B cell (primary cell): ENCODE measurements at regions not wholly inside any gene's neighbourhood (a gene's known extent, or its start where the extent isn't known, plus 50 kb on each side); places are given as distances from the start of the nearest gene placed in this dataset.

ENCODE experiments used
- ATAC-seq: fragments of 200-7000 bp; cut with Tn5 transposase; one replicate; pipeline ENCODE4 v1.10.0; 2021; ENCODE audit warnings: low read depth, mild to moderate bottlenecking, moderate number of reproducible peaks, moderate library complexity
- CTCF ChIA-PET: fragments of 350-600 bp; sonication (Branson Sonifier 250); formaldehyde crosslinking; loops from one replicate; lab custom pipeline; 2021; ENCODE audit warnings: antibody characterized with exemption, inconsistent platforms; lab: Charles Lee
- POLR2A ChIA-PET: fragments of 350-600 bp; sonication (Branson Sonifier 250); formaldehyde crosslinking; loops from one replicate; lab custom pipeline; 2021; ENCODE audit warnings: antibody characterized with exemption; lab: Charles Lee
- DNase-seq: peaks from one replicate; pipeline ENCODE4 v3.0.0; 2013
- H2AFZ ChIP-seq: 2 replicates; pipeline ENCODE4 v1.6.1; 2012; ENCODE audit warnings: mild to moderate bottlenecking, low read depth, low read length; ENCODE audit not compliant: insufficient read depth, poor library complexity, severe bottlenecking
- H3K27ac ChIP-seq, 2 donors: 1 replicate in 1 of 2; 2 replicates in 1 of 2; pipeline ENCODE4 v1.5.1; 2012 to 2013; ENCODE audit warnings: low read length in 2 of 2, mild to moderate bottlenecking in 2 of 2, moderate library complexity in 1 of 2
- H3K27me3 ChIP-seq, 4 experiments: fragments of 200-600 bp in 1 of 4; sonication (generic) in 1 of 4; replicated peaks in 1 of 4; 1 replicate in 2 of 4; 2 replicates in 2 of 4; pipeline versions ENCODE4 v1.6.1 to v1.7.0; 2013 to 2016; ENCODE audit warnings: low read length in 3 of 4, mild to moderate bottlenecking in 2 of 4, mixed read lengths in 1 of 4, moderate library complexity in 1 of 4; ENCODE audit not compliant: insufficient read depth in 4 of 4, control insufficient read depth in 3 of 4; ENCODE audit errors: control extremely low read depth in 1 of 4
- H3K36me3 ChIP-seq, 2 experiments: replicated peaks in 1 of 2; 1 replicate in 1 of 2; 2 replicates in 1 of 2; pipeline versions ENCODE4 v1.6.1 to v1.7.1; 2013; ENCODE audit warnings: low read length in 1 of 2; ENCODE audit not compliant: insufficient read depth in 2 of 2, control insufficient read depth in 1 of 2; ENCODE audit errors: control extremely low read depth in 1 of 2, extremely low read depth in 1 of 2
- H3K4me1 ChIP-seq, 2 donors: fragments of 200-600 bp in 1 of 2; sonication (generic) in 1 of 2; 1 replicate in 1 of 2; 2 replicates in 1 of 2; pipeline versions ENCODE4 v1.5.1 to v1.6.1; 2013 to 2017; ENCODE audit warnings: low read length in 2 of 2; ENCODE audit not compliant: control insufficient read depth in 2 of 2, insufficient read depth in 2 of 2
- H3K4me2 ChIP-seq: replicated peaks from 2 replicates; pipeline ENCODE3; 2012; ENCODE audit warnings: mild to moderate bottlenecking, low read depth, low read length; ENCODE audit not compliant: poor library complexity, severe bottlenecking
- H3K4me3 ChIP-seq, 5 experiments: fragments of 200-600 bp in 1 of 5; sonication (generic) in 1 of 5; 1 replicate in 3 of 5; 2 replicates in 2 of 5; pipeline versions ENCODE4 v1.5.1 to v1.7.0; 2011 to 2016; ENCODE audit warnings: low read length in 4 of 5, mild to moderate bottlenecking in 4 of 5, low read depth in 2 of 5, control low read depth in 1 of 5, moderate library complexity in 1 of 5; ENCODE audit not compliant: insufficient read depth in 1 of 5; ENCODE audit errors: control extremely low read depth in 1 of 5, extremely low read depth in 1 of 5
- H3K79me2 ChIP-seq: fragments of 200-600 bp; sonication (generic); one replicate; pipeline ENCODE4 v1.6.0; 2016; ENCODE audit warnings: low read length; ENCODE audit not compliant: control insufficient read depth, insufficient read depth
- H3K9ac ChIP-seq: fragments of 200-600 bp; sonication (generic); 2 replicates; pipeline ENCODE4 v1.6.1; 2017; ENCODE audit warnings: mild to moderate bottlenecking, low read length, moderate library complexity
- H3K9me3 ChIP-seq, 3 donors: one replicate each; pipeline versions ENCODE4 v1.6.1 to v1.7.1; 2013; ENCODE audit warnings: low read length in 2 of 3; ENCODE audit not compliant: control insufficient read depth in 2 of 3, insufficient read depth in 1 of 3; ENCODE audit errors: control extremely low read depth in 1 of 3
- H4K20me1 ChIP-seq: 2 replicates; pipeline ENCODE4 v1.6.0; 2012; ENCODE audit warnings: mild to moderate bottlenecking, low read length; ENCODE audit not compliant: insufficient read depth, control insufficient read depth, poor library complexity, severe bottlenecking
- H3K27ac Mint-ChIP-seq: one replicate; pipeline ENCODE4 v1.8.0; 2021; ENCODE audit warnings: mixed read lengths
- H3K27me3 Mint-ChIP-seq: one replicate; pipeline ENCODE4 v1.8.0; 2021; ENCODE audit warnings: mixed read lengths
- H3K4me1 Mint-ChIP-seq: one replicate; pipeline ENCODE4 v1.8.0; 2021; ENCODE audit warnings: mixed read lengths
- H3K4me3 Mint-ChIP-seq: one replicate; pipeline ENCODE4 v1.8.0; 2021; ENCODE audit warnings: mixed read lengths
- H3K9me3 Mint-ChIP-seq: one replicate; pipeline ENCODE4 v1.8.0; 2022; ENCODE audit warnings: mixed read lengths; ENCODE audit not compliant: insufficient read depth
- CTCF ChIP-seq: fragments of 200-600 bp; IDR thresholded peaks from one replicate; pipeline ENCODE4 v1.8.0; 2022; ENCODE audit warnings: antibody characterized with exemption, mild to moderate bottlenecking
- EZH2 ChIP-seq: IDR thresholded peaks from 2 replicates; pipeline ENCODE4 v1.6.1; 2012; ENCODE audit warnings: borderline replicate concordance, low read depth, mild to moderate bottlenecking, moderate library complexity, low read length; ENCODE audit not compliant: insufficient read depth, poor library complexity, severe bottlenecking
- WGBS: methylation state at CpG from one replicate; pipeline ENCODE4 v1.1.5; 2013; ENCODE audit warnings: missing lambda C conversion rate; ENCODE audit not compliant: insufficient coverage; 5-methylcytosine and 5-hydroxymethylcytosine counted together
- intact Hi-C: fragments of 100-400 bp; cut with micrococcal nuclease; formaldehyde crosslinking; loops from one replicate; pipeline ENCODE4 v1.10.0; 2022

- H3K4me2 ChIP-seq, result no peak overlapping the region
- H3K4me3 ChIP-seq, result no peak overlapping the region
- no peaks in the 10 kb centered on the region for H4K20me1 ChIP-seq
- H3K36me3 ChIP-seq, result no peaks in the 10 kb centered on the region
- H3K27me3 ChIP-seq, result no peaks in the 10 kb centered on the region
- H3K4me1 Mint-ChIP-seq, result no peaks in the 10 kb centered on the region
- intact Hi-C loops, result no loop called here
- DNase-seq (no peak), ATAC-seq (no peak)
- no peaks in the 10 kb centered on the region for H3K79me2 ChIP-seq
- H3K27ac ChIP-seq, result no peak overlapping the region
- CTCF ChIA-PET, result no interaction called here
- POLR2A ChIA-PET, result interaction anchor here (0.6 kb wide), 1 partner anchor 19 kb away, joined by 5 read pairs; no protein-coding TSS in a partner anchor
- H3K4me1 ChIP-seq, result no peaks in the 10 kb centered on the region
- no peak for TF ChIP-seq CTCF
- TF ChIP-seq EZH2, result no peak
- H3K27me3 Mint-ChIP-seq, result peaks cover 30% of the 10 kb centered on the region
- H3K9ac ChIP-seq, result no peak overlapping the region
- no CpG with 5 or more reads among the region's 2 CpGs for WGBS
- H3K27ac Mint-ChIP-seq, result no peak overlapping the region
- no peaks in the 10 kb centered on the region for H3K9me3 Mint-ChIP-seq
- no peaks in the 10 kb centered on the region for H3K9me3 ChIP-seq
- no peak overlapping the region for H3K4me3 Mint-ChIP-seq
- H2AFZ ChIP-seq, result no peak overlapping the region
These were observed 54.9 kb downstream of the DIO3 start for GRCh38 chr14:101616202-101616601.

GRCh38 chr14:101619484-101619883 lies 58.2 kb downstream of the DIO3 start:
- Histone ChIP-seq H3K9me3 (peaks cover 0 to 4% (median 0%) of the 10 kb centered on the region in 3 donors), H3K9ac (no peak overlapping the region), H3K27me3 (no peaks in the 10 kb centered on the region), H2AFZ (no peak overlapping the region), H3K36me3 (no peaks in the 10 kb centered on the region), H3K4me3 (no peak overlapping the region), H3K79me2 (no peaks in the 10 kb centered on the region), H3K27ac (no peak overlapping the region), H4K20me1 (no peaks in the 10 kb centered on the region), H3K4me1 (no peaks in the 10 kb centered on the region), H3K4me2 (no peak overlapping the region)
- intact Hi-C loops, result no loop called here
- Mint-ChIP-seq H3K9me3 (no peaks in the 10 kb centered on the region), H3K27ac (no peak overlapping the region), H3K27me3 (peaks cover 7% of the 10 kb centered on the region), H3K4me1 (no peaks in the 10 kb centered on the region), H3K4me3 (no peak overlapping the region)
- no peak for DNase-seq
- no peak for TF ChIP-seq CTCF
- no peak for TF ChIP-seq EZH2
- ATAC-seq, result no peak
- CTCF ChIA-PET, result no interaction called here
- POLR2A ChIA-PET, result no interaction called here
- WGBS, result 86% methylated on average over 6 of the region's 8 CpGs
